Esophagus muscularis mucosa (tissue), 4 donors: ENCODE measurements at regions not wholly inside any gene's neighbourhood (a gene's known extent, or its start where the extent isn't known, plus 50 kb on each side); places are given as distances from the start of the nearest gene placed in this dataset.
A peak's percentile ranks its signal among the peaks of the same experiment; 100 is the strongest.

Experiments
- DNase-seq: peaks from one replicate; pipeline ENCODE4 v3.0.0-alpha.2; 2017; ENCODE audit errors: extremely low spot score
- H3K27ac ChIP-seq, 4 donors: fragments of 200-600 bp; sonication (generic); replicated peaks in 1 of 4; 1 replicate in 3 of 4; 2 replicates in 1 of 4; pipeline ENCODE4 v1.5.1; 2016 to 2019; ENCODE audit warnings: mild to moderate bottlenecking in 1 of 4
- H3K27me3 ChIP-seq, 4 donors: fragments of 200-600 bp; sonication (generic); one replicate each; pipeline versions ENCODE4 v1.5.1 to v1.6.0; 2016 to 2019
- H3K36me3 ChIP-seq, 4 donors: fragments of 200-600 bp; sonication (generic); one replicate each; pipeline ENCODE4 v1.5.1; 2016 to 2019
- H3K4me1 ChIP-seq, 4 donors: fragments of 200-600 bp; sonication (generic); one replicate each; pipeline ENCODE4 v1.5.1; 2016 to 2019
- H3K4me3 ChIP-seq, 4 donors: fragments of 200-600 bp; sonication (generic); 1 replicate in 2 of 4; 2 replicates in 2 of 4; pipeline ENCODE4 v1.5.1; 2016 to 2019; ENCODE audit warnings: mild to moderate bottlenecking in 4 of 4, moderate library complexity in 1 of 4
- H3K9me3 ChIP-seq, 4 donors: fragments of 200-600 bp; sonication (generic); 1 replicate in 3 of 4; 2 replicates in 1 of 4; pipeline ENCODE4 v1.5.1; 2016 to 2019
- CTCF ChIP-seq, 3 experiments: fragments of 200-600 bp in 2 of 3; fragments of 450-650 bp in 1 of 3; sonication (generic) in 2 of 3; IDR thresholded peaks; one replicate each; pipeline ENCODE4 v1.5.1; 2017 to 2019; ENCODE audit warnings: antibody characterized with exemption in 3 of 3, mild to moderate bottlenecking in 2 of 3, moderate library complexity in 1 of 3
- EP300 ChIP-seq: sonication (generic); formaldehyde crosslinking; IDR thresholded peaks from one replicate; pipeline ENCODE4 v1.6.1; 2017; ENCODE audit warnings: antibody characterized with exemption
- POLR2A ChIP-seq: fragments of 450-650 bp; IDR thresholded peaks from one replicate; pipeline ENCODE4 v1.6.1; 2017; ENCODE audit warnings: antibody characterized with exemption, moderate library complexity, mild to moderate bottlenecking, low read depth
- POLR2AphosphoS5 ChIP-seq, 2 donors: sonication (generic); formaldehyde crosslinking; IDR thresholded peaks; one replicate each; pipeline ENCODE4 v1.6.1; 2017; ENCODE audit warnings: antibody characterized with exemption in 2 of 2
- WGBS: methylation state at CpG from one replicate; pipeline ENCODE4 v1.1.5; 2018; 5-methylcytosine and 5-hydroxymethylcytosine counted together
- intact Hi-C: fragments of 100-400 bp; cut with DNase I; formaldehyde crosslinking; loops from one replicate; pipeline ENCODE4 v1.15.1; 2023

GRCh38 chr15:62857411-62857853 is 185.1 kb upstream of the TPM1 start:
- peak; percentile 85 for DNase-seq
- WGBS = 73% methylated on average over 3 of the region's 5 CpGs
- TF ChIP-seq EP300 (no peak), POLR2AphosphoS5 (IDR thresholded peaks at IDR 0.05) (peak; percentile 17 to 31)
- Histone ChIP-seq H3K27ac (peak overlapping the region in 3 of 4 donors; percentile 4 to 55 (median 37)), H3K4me1 (peaks cover 0 to 49% (median 46%) of the 10 kb centered on the region in 4 donors), H3K9me3 (no peaks in the 10 kb centered on the region), H3K27me3 (no peaks in the 10 kb centered on the region), H3K36me3 (no peaks in the 10 kb centered on the region), H3K4me3 (no peak overlapping the region)
- intact Hi-C loops = no loop called here

- Histone ChIP-seq H3K4me3 (no peak overlapping the region), H3K4me1 (peaks cover 0 to 40% (median 37%) of the 10 kb centered on the region in 4 donors), H3K27ac (peak overlapping the region in 2 of 4 donors; percentile 4 to 37), H3K27me3 (no peaks in the 10 kb centered on the region), H3K36me3 (no peaks in the 10 kb centered on the region), H3K9me3 (no peaks in the 10 kb centered on the region)
- intact Hi-C loops = no loop called here
- WGBS = 51% methylated on average over 2 of the region's 2 CpGs
- TF ChIP-seq CTCF (IDR thresholded peaks at IDR 0.05) (no peak), POLR2A (no peak), POLR2AphosphoS5 (IDR thresholded peaks at IDR 0.05) (no peak), EP300 (no peak)
- DNase-seq = peak; percentile 85
Measured at GRCh38 chr15:62858343-62858742, 184.2 kb upstream of the TPM1 start.

- Histone ChIP-seq H3K27me3 (no peaks in the 10 kb centered on the region), H3K27ac (peak overlapping the region in 2 of 4 donors; percentile 17 to 77), H3K36me3 (no peaks in the 10 kb centered on the region), H3K4me3 (no peak overlapping the region), H3K9me3 (no peaks in the 10 kb centered on the region), H3K4me1 (peaks cover 0 to 35% (median 24%) of the 10 kb centered on the region in 4 donors)
- DNase-seq = no peak
- TF ChIP-seq POLR2A (no peak), CTCF (IDR thresholded peaks at IDR 0.05) (no peak), POLR2AphosphoS5 (IDR thresholded peaks at IDR 0.05) (no peak), EP300 (no peak)
- WGBS = 82% methylated on average over 2 of the region's 2 CpGs
- intact Hi-C loops = loop anchor here (5.0 kb wide), 1 partner anchor 40 kb away; no protein-coding TSS in a partner anchor
Measured at GRCh38 chr15:62862717-62863116, 179.8 kb upstream of the TPM1 start.

- TF ChIP-seq POLR2AphosphoS5 (IDR thresholded peaks at IDR 0.05) (no peak), EP300 (no peak), POLR2A (no peak), CTCF (IDR thresholded peaks at IDR 0.05) (no peak)
- H3K4me3 ChIP-seq = no peak overlapping the region
- no peaks in the 10 kb centered on the region for H3K27me3 ChIP-seq
- 79% methylated on average over 5 of the region's 6 CpGs for WGBS
- intact Hi-C loops = no loop called here
- no peak for DNase-seq
- no peaks in the 10 kb centered on the region for H3K36me3 ChIP-seq
- peaks cover 0 to 36% (median 22%) of the 10 kb centered on the region in 4 donors for H3K4me1 ChIP-seq
- peak overlapping the region; percentile 71 to 78 (median 76) for H3K27ac ChIP-seq
- H3K9me3 ChIP-seq = no peaks in the 10 kb centered on the region
Measured at GRCh38 chr15:62866366-62866765, 176.2 kb upstream of the TPM1 start.

GRCh38 chr15:62867844-62868243 is 174.7 kb upstream of the TPM1 start:
- intact Hi-C loops = no loop called here
- no peak for DNase-seq
- no peaks in the 10 kb centered on the region for H3K36me3 ChIP-seq
- peak overlapping the region; percentile 46 to 74 (median 60) for H3K27ac ChIP-seq
- no peaks in the 10 kb centered on the region for H3K27me3 ChIP-seq
- H3K4me3 ChIP-seq = no peak overlapping the region
- H3K4me1 ChIP-seq = peaks cover 0 to 40% (median 22%) of the 10 kb centered on the region in 4 donors
- H3K9me3 ChIP-seq = no peaks in the 10 kb centered on the region
- TF ChIP-seq CTCF (IDR thresholded peaks at IDR 0.05) (no peak), POLR2A (no peak), POLR2AphosphoS5 (IDR thresholded peaks at IDR 0.05) (no peak), EP300 (no peak)
- WGBS = 81% methylated on average over 4 of the region's 4 CpGs
